ENCODE measurements at regions not wholly inside any gene's neighbourhood (a gene's known extent, or its start where the extent isn't known, plus 50 kb on each side); places are given as distances from the start of the nearest gene placed in this dataset.

- Histone ChIP-seq H4K20me1 (ENCODE audit: control insufficient read depth, extremely low read depth, insufficient read depth, low read length) (no peaks in the 10 kb centered on the region), H3K4me2 (ENCODE audit: control insufficient read depth, extremely low read depth, insufficient read depth, low read depth, low read length) (no peak overlapping the region), H3K9me3 (ENCODE audit: control insufficient read depth, low read depth, low read length) (no peaks in the 10 kb centered on the region), H3K27ac (ENCODE audit: control insufficient read depth, insufficient read depth, low read length) (no peak overlapping the region), H3K27me3 (ENCODE audit: control insufficient read depth, extremely low read depth, insufficient read depth, low read length) (no peaks in the 10 kb centered on the region), H3K9me1 (ENCODE audit: control insufficient read depth, extremely low read depth, insufficient read depth, low read length) (no peaks in the 10 kb centered on the region), H2AFZ (ENCODE audit: control insufficient read depth, low read length) (no peak overlapping the region), H3K9ac (ENCODE audit: control insufficient read depth, extremely low read depth, insufficient read depth, low read length) (no peak overlapping the region), H3K4me1 (ENCODE audit: control insufficient read depth, extremely low read depth, insufficient read depth, low read length) (no peaks in the 10 kb centered on the region), H3K4me3 (ENCODE audit: control insufficient read depth in 2 of 3, extremely low read depth in 1 of 3, insufficient read depth in 2 of 3, low read depth in 1 of 3, low read length in 3 of 3) (no peak overlapping the region), H3K79me2 (ENCODE audit: control insufficient read depth, insufficient read depth, low read length) (no peaks in the 10 kb centered on the region), H3K36me3 (ENCODE audit: control insufficient read depth in 2 of 2, extremely low read depth in 1 of 2, insufficient read depth in 2 of 2, low read length in 2 of 2) (no peaks in the 10 kb centered on the region)
- FAIRE-seq (no peak), DNase-seq (ENCODE audit: low read depth, low spot score) (no peak)
- dilution Hi-C loops (cut with MboI; ENCODE audit: extremely low pct_ligation_motif_present, low sequenced_read_pairs): no loop called here
- TF ChIP-seq EZH2 (IDR thresholded peaks at IDR 0.05; ENCODE audit: low read length): no peak
- TF ChIP-seq, protein P1, sequence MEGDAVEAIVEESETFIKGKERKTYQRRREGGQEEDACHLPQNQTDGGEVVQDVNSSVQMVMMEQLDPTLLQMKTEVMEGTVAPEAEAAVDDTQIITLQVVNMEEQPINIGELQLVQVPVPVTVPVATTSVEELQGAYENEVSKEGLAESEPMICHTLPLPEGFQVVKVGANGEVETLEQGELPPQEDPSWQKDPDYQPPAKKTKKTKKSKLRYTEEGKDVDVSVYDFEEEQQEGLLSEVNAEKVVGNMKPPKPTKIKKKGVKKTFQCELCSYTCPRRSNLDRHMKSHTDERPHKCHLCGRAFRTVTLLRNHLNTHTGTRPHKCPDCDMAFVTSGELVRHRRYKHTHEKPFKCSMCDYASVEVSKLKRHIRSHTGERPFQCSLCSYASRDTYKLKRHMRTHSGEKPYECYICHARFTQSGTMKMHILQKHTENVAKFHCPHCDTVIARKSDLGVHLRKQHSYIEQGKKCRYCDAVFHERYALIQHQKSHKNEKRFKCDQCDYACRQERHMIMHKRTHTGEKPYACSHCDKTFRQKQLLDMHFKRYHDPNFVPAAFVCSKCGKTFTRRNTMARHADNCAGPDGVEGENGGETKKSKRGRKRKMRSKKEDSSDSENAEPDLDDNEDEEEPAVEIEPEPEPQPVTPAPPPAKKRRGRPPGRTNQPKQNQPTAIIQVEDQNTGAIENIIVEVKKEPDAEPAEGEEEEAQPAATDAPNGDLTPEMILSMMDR (optimal IDR thresholded peaks at IDR 0.05 in 1 of 3, IDR thresholded peaks at IDR 0.05 in 1 of 3, conservative IDR thresholded peaks at IDR 0.05 in 1 of 3; ENCODE audit: extremely low read depth in 1 of 3, insufficient read depth in 2 of 3, low read length in 3 of 3): no peak
These were observed 412.5 kb upstream of the THRB start for GRCh38 chr3:24907106-24907505.

DNA sequence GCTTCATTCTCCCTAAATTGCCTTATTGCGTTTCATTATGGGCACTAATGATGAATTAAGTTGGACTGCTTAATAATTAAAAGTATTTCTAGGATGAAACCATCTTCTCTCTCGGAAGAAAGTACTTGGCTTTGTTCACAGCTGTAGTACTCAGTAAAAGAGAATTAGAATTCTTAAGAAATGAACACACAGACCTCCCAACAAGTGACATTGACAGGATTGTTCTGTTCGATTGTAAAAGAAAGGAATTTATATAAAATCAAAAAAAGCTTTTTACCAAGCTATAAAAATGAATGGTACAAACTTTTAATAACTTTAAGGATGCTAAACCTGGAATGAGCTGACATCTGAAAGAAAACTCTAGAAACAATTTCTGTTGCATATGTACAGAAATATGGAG, 416.4 kb upstream of the THRB start:
- no peak overlapping the region for H2AFZ ChIP-seq (ENCODE audit: control insufficient read depth, low read length)
- no peaks in the 10 kb centered on the region for H3K4me1 ChIP-seq (ENCODE audit: control insufficient read depth, extremely low read depth, insufficient read depth, low read length)
- no peaks in the 10 kb centered on the region for H3K9me1 ChIP-seq (ENCODE audit: control insufficient read depth, extremely low read depth, insufficient read depth, low read length)
- dilution Hi-C loops (cut with MboI; ENCODE audit: extremely low pct_ligation_motif_present, low sequenced_read_pairs): no loop called here
- DNase-seq (ENCODE audit: low read depth, low spot score): no peak
- H3K4me2 ChIP-seq (ENCODE audit: control insufficient read depth, extremely low read depth, insufficient read depth, low read depth, low read length): no peak overlapping the region
- TF ChIP-seq EZH2 (IDR thresholded peaks at IDR 0.05; ENCODE audit: low read length): no peak
- TF ChIP-seq, protein P1 (optimal IDR thresholded peaks at IDR 0.05 in 1 of 3, IDR thresholded peaks at IDR 0.05 in 1 of 3, conservative IDR thresholded peaks at IDR 0.05 in 1 of 3; ENCODE audit: extremely low read depth in 1 of 3, insufficient read depth in 2 of 3, low read length in 3 of 3): no peak
- H3K27me3 ChIP-seq (ENCODE audit: control insufficient read depth, extremely low read depth, insufficient read depth, low read length): no peaks in the 10 kb centered on the region
- H3K4me3 ChIP-seq (ENCODE audit: control insufficient read depth in 2 of 3, extremely low read depth in 1 of 3, insufficient read depth in 2 of 3, low read depth in 1 of 3, low read length in 3 of 3): no peak overlapping the region
- H3K9ac ChIP-seq (ENCODE audit: control insufficient read depth, extremely low read depth, insufficient read depth, low read length): no peak overlapping the region
- no peaks in the 10 kb centered on the region for H3K36me3 ChIP-seq (ENCODE audit: control insufficient read depth in 2 of 2, extremely low read depth in 1 of 2, insufficient read depth in 2 of 2, low read length in 2 of 2)
- H4K20me1 ChIP-seq (ENCODE audit: control insufficient read depth, extremely low read depth, insufficient read depth, low read length): no peaks in the 10 kb centered on the region
- FAIRE-seq: no peak
- H3K27ac ChIP-seq (ENCODE audit: control insufficient read depth, insufficient read depth, low read length): no peak overlapping the region
- H3K79me2 ChIP-seq (ENCODE audit: control insufficient read depth, insufficient read depth, low read length): no peaks in the 10 kb centered on the region
- no peaks in the 10 kb centered on the region for H3K9me3 ChIP-seq (ENCODE audit: control insufficient read depth, low read depth, low read length)
